Hematopoietic multipotent progenitor cell treated with erythropoietin and hydrocortisone succinate and interleukin-3 and kit ligand, for 8 days (in vitro differentiated cells): ENCODE measurements at regions not wholly inside any gene's neighbourhood (a gene's known extent, or its start where the extent isn't known, plus 50 kb on each side); places are given as distances from the start of the nearest gene placed in this dataset.

Experiments used
- DNase-seq: peaks from one replicate; pipeline ENCODE4 v3.0.0-alpha.2; 2015

GRCh38 chr22:22422629-22423112, 85.9 kb downstream of the ZNF280B start:
- peak; percentile 70 for DNase-seq

- no peak for DNase-seq
Measured at GRCh38 chr22:22423681-22424080, 84.9 kb downstream of the ZNF280B start.

GRCh38 chr22:22424210-22424800, 84.2 kb downstream of the ZNF280B start:
- DNase-seq = no peak

- no peak for DNase-seq
Measured at GRCh38 chr22:22424956-22425355, 83.6 kb downstream of the ZNF280B start.

- no peak for DNase-seq
Measured at GRCh38 chr22:22425356-22425755, 83.2 kb downstream of the ZNF280B start.

GRCh38 chr22:22425783-22426624, 82.5 kb downstream of the ZNF280B start:
- no peak for DNase-seq

- DNase-seq = no peak
Measured at GRCh38 chr22:22427542-22428065, 80.9 kb downstream of the ZNF280B start.

GRCh38 chr22:22428222-22429098, 80.1 kb downstream of the ZNF280B start:
- DNase-seq = no peak

GRCh38 chr22:22429369-22430108, 79.0 kb downstream of the ZNF280B start:
- no peak for DNase-seq

GRCh38 chr22:22430111-22430820, 78.3 kb downstream of the ZNF280B start:
- DNase-seq = no peak

- peak; percentile 62 for DNase-seq
Measured at GRCh38 chr22:22431271-22432220, 77.0 kb downstream of the ZNF280B start.

GRCh38 chr22:22432479-22432878, 76.1 kb downstream of the ZNF280B start:
- no peak for DNase-seq

- no peak for DNase-seq
Measured at GRCh38 chr22:22432937-22433336, 75.6 kb downstream of the ZNF280B start.

GRCh38 chr22:22433770-22434169, 74.8 kb downstream of the ZNF280B start:
- DNase-seq = no peak
